Fibroblast of villous mesenchyme (primary cell): ENCODE measurements at regions not wholly inside any gene's neighbourhood (a gene's known extent, or its start where the extent isn't known, plus 50 kb on each side); places are given as distances from the start of the nearest gene placed in this dataset.

Source experiments
- DNase-seq: peaks from one replicate; pipeline ENCODE4 v3.0.0-alpha.2; 2010; ENCODE audit warnings: low read depth
- H3K4me3 ChIP-seq: 2 replicates; pipeline ENCODE4 v1.5.1; 2011; ENCODE audit warnings: low read depth, mild to moderate bottlenecking, low read length
- CTCF ChIP-seq: IDR thresholded peaks from 2 replicates; pipeline ENCODE4 v1.5.1; 2012; ENCODE audit warnings: low read depth, mild to moderate bottlenecking, low read length; ENCODE audit not compliant: insufficient read depth

- no peak for DNase-seq
- no peak for TF ChIP-seq CTCF
- no peak overlapping the region for H3K4me3 ChIP-seq
Observed at GRCh38 chr20:24870881-24871280, 78.2 kb upstream of the CST7 start.

GRCh38 chr20:24871480-24872213 lies 77.4 kb upstream of the CST7 start:
- H3K4me3 ChIP-seq = no peak overlapping the region
- TF ChIP-seq CTCF = no peak

GRCh38 chr20:24872291-24873024 lies 76.6 kb upstream of the CST7 start:
- H3K4me3 ChIP-seq = no peak overlapping the region
- TF ChIP-seq CTCF = no peak
- DNase-seq = no peak

More at GRCh38 chr20:24871480-24872213, 77.4 kb upstream of the CST7 start:
- no peak for DNase-seq

- no peak overlapping the region for H3K4me3 ChIP-seq
- no peak for TF ChIP-seq CTCF
- DNase-seq = no peak
Observed at GRCh38 chr20:24873025-24873620, 75.9 kb upstream of the CST7 start.

- no peak overlapping the region for H3K4me3 ChIP-seq
- DNase-seq = no peak
- TF ChIP-seq CTCF = no peak
Observed at GRCh38 chr20:24875078-24875477, 74.0 kb upstream of the CST7 start.

GRCh38 chr20:24877652-24878051 lies 71.4 kb upstream of the CST7 start:
- DNase-seq = no peak
- H3K4me3 ChIP-seq = no peak overlapping the region
- no peak for TF ChIP-seq CTCF
